Left hindlimb (tissue), 1 donor: ENCODE measurements at regions not wholly inside any gene's neighbourhood (a gene's known extent, or its start where the extent isn't known, plus 50 kb on each side); places are given as distances from the start of the nearest gene placed in this dataset.
A peak's percentile ranks its signal among the peaks of the same experiment; 100 is the strongest.

ENCODE experiments used
- DNase-seq: peaks from one replicate; pipeline ENCODE4 v3.0.0-alpha.2; 2018

DNA sequence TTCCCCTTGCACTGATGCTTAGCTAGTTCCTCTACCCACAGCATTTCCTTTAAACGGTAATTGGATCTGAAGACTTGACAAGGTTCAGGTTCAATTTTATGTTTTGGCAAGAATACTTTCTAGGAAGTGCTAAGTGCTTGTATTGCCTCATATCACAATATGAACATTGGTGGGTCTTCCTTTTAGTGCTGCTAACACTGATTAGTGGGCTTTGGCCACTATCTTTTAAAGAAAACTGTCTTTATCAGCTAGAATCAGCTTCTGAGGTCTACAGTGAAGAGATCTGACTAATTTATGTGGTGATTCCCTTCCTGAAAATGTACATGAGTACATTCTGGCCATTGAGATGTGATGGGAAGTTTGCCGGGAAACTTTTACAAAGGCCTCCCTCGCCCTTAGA is 316.7 kb upstream of the KLF3 start:
- no peak for DNase-seq

DNA sequence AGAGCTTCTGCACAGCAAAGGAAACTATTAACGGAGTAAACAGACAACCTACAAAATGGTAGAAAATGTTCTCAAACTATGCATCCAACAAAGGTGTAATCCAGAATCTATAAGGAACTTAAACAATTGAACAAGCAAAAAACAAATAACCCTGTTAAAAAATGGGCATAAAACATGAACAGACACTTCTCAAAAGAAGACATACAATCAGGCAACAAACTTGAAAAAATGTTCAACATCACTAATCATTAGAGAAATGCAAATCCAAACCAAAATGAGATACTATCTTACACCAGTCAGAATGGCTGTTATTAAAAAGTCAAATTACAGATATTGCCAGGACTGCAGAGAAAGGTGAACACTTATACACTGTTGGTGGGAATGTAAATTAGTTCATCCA is 309.6 kb upstream of the KLF3 start:
- no peak for DNase-seq

- no peak for DNase-seq
These were observed 309.1 kb upstream of the KLF3 start for GRCh38 chr4:38354872-38355271.

GRCh38 chr4:38356686-38357085 is 307.3 kb upstream of the KLF3 start:
- DNase-seq: no peak

DNA sequence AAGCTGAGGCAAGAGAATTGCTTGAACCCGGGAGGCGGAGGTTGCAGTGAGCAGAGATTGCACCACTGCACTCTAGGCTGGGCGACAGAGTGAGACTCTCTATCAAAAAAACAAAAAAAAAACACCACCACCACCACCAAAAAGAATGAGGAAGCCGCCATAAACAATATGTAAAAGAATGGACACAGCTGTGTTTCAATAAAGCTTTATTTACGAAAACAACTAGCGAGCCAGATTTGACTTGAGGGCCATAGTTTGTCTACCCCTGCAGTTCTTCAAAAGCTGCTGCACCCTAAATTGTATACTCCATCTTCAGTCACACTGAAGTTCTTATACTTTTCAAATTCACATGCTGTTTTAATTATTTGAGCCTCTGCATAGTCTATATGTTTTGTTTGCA is 306.5 kb upstream of the KLF3 start:
- no peak for DNase-seq

DNA sequence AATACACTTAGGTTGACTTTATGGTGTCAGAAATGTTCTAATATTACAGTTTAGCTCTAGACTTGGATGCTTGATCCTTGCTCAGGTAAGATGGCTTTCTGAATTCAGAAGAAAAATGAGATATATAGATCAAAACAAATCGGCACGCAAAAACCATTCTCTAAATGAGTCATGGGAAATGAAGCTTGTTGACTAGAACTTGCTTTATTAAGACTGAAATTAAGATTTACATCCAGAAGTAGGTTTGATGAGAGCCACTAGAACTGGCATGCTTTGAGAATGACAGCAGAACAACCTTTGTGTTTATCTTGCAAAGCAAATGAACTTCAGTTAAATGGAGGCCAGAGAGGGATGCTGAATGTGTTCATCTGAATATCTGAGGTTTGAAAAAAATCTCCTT is 304.9 kb upstream of the KLF3 start:
- no peak for DNase-seq

GRCh38 chr4:38360201-38360600 is 303.8 kb upstream of the KLF3 start:
- DNase-seq: no peak

- DNase-seq: no peak
These were observed 299.5 kb upstream of the KLF3 start for GRCh38 chr4:38364383-38364963.

GRCh38 chr4:38365261-38365660 is 298.7 kb upstream of the KLF3 start:
- DNase-seq: no peak

DNA sequence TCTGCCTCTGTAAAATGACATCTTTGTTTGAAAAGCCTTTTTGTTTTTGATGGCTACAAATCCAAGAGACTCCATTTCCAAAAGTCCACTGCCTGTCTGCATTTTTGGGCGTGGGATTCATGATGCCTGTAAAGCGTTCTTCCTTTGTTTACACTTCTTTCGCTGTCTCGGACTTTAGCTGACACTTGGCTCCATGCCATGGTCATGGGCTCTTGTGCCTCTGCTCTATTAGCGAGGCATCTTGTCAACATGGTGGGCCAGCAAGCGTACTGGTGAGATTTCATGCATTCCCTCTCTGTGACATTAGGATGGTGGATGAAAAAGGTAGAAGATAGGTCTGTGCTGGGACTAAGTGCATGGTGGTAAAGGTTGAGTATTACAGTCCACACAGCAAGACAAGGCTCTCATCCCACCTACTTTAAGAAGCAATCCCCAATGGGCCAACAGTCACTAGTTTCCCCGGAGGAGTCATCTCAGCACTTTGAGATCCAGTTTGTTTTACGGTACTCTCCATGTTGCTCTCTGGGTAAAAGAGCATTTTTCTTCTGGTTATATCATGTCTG is 298.2 kb upstream of the KLF3 start:
- no peak for DNase-seq

- DNase-seq: peak; percentile 63
These were observed 297.5 kb upstream of the KLF3 start for GRCh38 chr4:38366456-38366855.

- DNase-seq: no peak
These were observed 297.0 kb upstream of the KLF3 start for GRCh38 chr4:38366997-38367396.

- DNase-seq: no peak
These were observed 296.3 kb upstream of the KLF3 start for GRCh38 chr4:38367642-38368174.

DNA sequence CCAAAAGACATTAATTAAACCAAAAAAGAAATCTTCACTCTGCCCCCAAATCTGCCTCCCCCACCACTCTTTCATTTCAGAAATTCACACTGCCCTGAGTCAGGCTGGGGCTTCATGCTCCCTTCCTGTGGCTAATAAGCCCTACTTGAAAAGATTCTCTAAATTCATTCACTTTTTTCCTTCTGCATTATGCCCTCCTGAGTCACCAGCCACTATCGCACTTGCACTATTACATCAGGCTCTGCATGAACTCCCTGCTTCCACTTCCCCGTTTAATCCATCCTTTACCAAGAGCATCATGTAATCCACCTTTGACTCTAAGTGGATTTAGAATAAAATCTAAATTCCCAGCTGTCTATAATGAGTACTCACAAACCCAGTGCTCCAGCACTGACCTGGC is 295.4 kb upstream of the KLF3 start:
- DNase-seq: no peak

DNA sequence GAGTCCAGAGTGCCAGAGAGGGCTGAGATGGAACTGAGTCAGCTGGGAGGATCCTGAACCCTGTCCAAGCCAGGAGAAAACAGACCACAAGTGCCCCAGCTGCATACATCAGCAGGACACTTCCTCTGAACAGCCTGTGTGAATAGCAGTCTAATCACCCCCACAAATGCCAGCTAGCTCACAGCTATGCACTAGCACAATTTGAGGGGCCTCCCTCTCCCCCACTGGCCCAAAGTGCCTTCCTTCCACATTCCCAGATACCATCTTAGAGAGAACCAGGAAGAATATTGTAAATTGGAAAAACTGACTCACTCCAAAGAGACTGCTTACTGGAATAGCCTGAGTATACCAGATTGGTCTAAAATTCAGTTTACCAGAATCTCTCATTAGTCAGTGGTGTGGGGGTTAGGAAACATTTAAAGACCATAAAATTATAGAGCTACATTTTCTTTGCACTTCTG is 292.6 kb upstream of the KLF3 start:
- no peak for DNase-seq

DNA sequence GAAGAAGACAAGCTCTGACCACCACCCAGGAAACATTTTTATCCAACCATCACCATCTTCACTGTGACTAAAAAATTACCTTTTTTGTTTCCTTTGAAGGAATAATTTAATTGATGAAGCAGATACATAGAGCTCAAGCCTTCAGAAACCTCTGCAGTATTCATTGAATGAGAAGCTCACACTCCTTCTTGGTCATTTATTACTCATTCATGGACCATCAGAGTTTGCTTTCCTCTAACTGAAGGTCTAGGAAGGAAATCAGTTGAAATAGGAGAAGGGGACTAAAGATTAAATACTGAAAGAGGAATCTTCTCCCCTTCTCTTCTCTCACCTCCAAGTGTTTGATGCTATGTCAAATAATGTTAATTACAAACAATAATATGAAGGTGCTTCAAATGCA is 290.6 kb upstream of the KLF3 start:
- no peak for DNase-seq

DNA sequence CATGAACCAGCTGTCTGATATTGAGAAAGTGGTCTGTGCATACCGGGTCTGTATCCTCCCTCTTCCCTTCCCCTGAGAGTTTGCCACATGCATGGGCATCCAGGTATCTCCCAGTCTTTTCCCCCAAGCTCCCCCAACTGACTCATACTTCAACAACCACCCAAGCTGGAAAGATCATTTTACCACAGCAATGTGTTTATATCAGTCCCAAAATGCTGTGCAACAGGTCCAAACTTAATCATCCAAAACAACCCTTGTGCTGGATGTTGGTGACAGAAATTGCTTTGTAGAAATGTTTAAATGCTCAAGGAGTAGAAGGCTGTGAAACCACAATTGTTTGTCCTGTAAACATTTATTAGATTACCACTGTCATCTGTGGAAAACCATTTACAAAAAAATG is 286.8 kb upstream of the KLF3 start:
- DNase-seq: no peak

GRCh38 chr4:38378478-38378877 is 285.5 kb upstream of the KLF3 start:
- no peak for DNase-seq

GRCh38 chr4:38381788-38382187 is 282.2 kb upstream of the KLF3 start:
- peak; percentile 61 for DNase-seq

DNA sequence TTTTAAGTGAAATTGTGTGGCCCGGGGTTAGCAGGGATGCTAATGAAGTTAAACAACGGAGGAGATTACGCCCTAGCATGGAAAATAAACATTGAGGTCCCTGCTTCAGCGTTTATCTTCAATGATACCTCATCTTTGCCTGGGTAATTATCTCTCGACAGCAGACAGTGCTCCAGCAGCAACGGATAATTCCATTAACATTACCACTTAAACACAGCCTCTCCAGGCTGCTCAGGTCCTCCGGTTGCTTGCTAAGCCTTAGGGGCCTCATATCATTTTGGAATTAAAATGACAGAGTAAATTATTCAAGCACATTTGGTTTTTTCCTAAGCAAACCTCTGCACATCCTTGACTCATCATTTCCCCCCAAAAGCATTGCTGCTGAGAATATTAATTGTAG is 281.5 kb upstream of the KLF3 start:
- no peak for DNase-seq

- no peak for DNase-seq
These were observed 280.3 kb upstream of the KLF3 start for GRCh38 chr4:38383646-38384121.

GRCh38 chr4:38385093-38386004 is 278.6 kb upstream of the KLF3 start:
- no peak for DNase-seq

GRCh38 chr4:38386005-38386551 is 277.9 kb upstream of the KLF3 start:
- DNase-seq: no peak
